ENCODE measurements at regions not wholly inside any gene's neighbourhood (a gene's known extent, or its start where the extent isn't known, plus 50 kb on each side); places are given as distances from the start of the nearest gene placed in this dataset.
A peak's percentile ranks its signal among the peaks of the same experiment; 100 is the strongest.

DNA sequence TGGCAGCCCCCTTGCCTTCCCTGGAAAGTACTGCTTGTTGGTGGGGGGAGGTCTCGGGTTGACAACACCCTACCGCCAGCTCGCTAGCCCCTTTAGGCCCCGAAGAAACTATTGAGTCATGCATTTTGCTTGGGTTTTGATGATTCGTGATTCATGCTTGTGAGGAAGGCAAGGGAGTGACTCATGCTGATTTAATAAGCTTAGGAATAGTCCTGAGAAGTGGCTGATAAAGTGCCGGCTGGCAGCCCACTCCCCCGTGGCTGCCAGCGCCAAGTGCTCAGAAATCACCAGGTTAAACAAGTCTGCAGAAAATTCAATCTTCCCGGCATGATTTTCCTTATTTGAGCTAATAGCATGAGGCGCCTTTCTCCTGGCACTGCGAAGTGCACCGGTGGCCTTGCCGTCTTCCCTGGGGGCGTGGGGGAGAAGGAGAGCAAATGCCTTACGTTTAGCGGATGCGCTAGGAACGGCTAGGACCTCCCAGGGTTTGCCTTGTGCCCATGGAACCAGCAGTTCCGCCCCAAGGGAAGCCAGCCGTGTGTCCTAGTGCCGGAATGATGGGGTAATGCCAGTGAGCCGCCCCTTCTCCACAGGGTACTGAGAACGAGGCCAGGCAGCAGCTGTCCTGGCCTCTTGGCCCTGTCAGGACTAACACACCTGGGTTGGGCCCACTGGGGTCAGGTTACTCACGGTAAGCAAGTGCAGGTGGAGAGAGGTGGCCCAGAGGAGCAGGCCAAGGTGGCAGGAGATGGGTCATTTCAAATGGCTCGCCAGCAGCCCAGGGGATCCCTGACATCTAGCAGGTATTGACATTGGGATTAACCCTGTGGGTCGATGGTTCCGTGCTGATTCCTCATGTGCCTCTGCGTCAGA is 151.9 kb downstream of the MACROH2A1 start:
- intact Hi-C loops (cut with DNase I), result no loop called here
- Histone ChIP-seq H3K4me1 (peaks cover 0 to 8% (median 0%) of the 10 kb centered on the region in 4 donors), H3K9me3 (no peaks in the 10 kb centered on the region), H3K36me3 (no peaks in the 10 kb centered on the region), H3K4me3 (no peak overlapping the region), H3K27ac (no peak overlapping the region), H3K27me3 (no peaks in the 10 kb centered on the region)
- TF ChIP-seq, protein P1, sequence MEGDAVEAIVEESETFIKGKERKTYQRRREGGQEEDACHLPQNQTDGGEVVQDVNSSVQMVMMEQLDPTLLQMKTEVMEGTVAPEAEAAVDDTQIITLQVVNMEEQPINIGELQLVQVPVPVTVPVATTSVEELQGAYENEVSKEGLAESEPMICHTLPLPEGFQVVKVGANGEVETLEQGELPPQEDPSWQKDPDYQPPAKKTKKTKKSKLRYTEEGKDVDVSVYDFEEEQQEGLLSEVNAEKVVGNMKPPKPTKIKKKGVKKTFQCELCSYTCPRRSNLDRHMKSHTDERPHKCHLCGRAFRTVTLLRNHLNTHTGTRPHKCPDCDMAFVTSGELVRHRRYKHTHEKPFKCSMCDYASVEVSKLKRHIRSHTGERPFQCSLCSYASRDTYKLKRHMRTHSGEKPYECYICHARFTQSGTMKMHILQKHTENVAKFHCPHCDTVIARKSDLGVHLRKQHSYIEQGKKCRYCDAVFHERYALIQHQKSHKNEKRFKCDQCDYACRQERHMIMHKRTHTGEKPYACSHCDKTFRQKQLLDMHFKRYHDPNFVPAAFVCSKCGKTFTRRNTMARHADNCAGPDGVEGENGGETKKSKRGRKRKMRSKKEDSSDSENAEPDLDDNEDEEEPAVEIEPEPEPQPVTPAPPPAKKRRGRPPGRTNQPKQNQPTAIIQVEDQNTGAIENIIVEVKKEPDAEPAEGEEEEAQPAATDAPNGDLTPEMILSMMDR (IDR thresholded peaks at IDR 0.05), result no peak
- no peak for TF ChIP-seq POLR2A (IDR thresholded peaks at IDR 0.05)
- DNase-seq (peak in 1 of 3 donors; percentile 28), ATAC-seq (no peak)
- WGBS (ENCODE audit: insufficient coverage, low coverage, low lambda C conversion rate, missing lambda C conversion rate), result 64% methylated on average over 10 of the region's 28 CpGs

DNA sequence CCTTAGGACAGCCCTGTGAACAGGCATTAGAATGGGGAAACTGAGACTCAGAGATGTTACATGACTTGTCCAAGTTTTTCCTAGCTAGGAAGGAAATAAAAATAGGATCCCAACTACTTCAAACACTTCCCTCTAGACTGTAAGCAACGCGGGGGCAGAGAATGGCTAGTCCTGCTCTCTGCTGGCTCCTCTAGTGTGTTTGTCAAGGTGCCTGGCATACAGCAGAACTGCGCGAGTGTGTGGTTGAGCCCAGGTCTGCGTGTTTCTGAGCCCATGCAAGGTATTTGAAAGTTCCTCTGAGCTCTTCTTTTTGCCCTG is 152.5 kb downstream of the MACROH2A1 start:
- TF ChIP-seq POLR2A (IDR thresholded peaks at IDR 0.05), result no peak
- Histone ChIP-seq H3K27me3 (no peaks in the 10 kb centered on the region), H3K4me1 (peaks cover 0 to 8% (median 0%) of the 10 kb centered on the region in 4 donors), H3K4me3 (no peak overlapping the region), H3K36me3 (no peaks in the 10 kb centered on the region), H3K9me3 (no peaks in the 10 kb centered on the region), H3K27ac (no peak overlapping the region)
- no peak for DNase-seq
- no peak for ATAC-seq
- intact Hi-C loops (cut with DNase I), result no loop called here
- no CpG with 5 or more reads among the region's 5 CpGs for WGBS (ENCODE audit: insufficient coverage, low coverage, low lambda C conversion rate, missing lambda C conversion rate)

DNA sequence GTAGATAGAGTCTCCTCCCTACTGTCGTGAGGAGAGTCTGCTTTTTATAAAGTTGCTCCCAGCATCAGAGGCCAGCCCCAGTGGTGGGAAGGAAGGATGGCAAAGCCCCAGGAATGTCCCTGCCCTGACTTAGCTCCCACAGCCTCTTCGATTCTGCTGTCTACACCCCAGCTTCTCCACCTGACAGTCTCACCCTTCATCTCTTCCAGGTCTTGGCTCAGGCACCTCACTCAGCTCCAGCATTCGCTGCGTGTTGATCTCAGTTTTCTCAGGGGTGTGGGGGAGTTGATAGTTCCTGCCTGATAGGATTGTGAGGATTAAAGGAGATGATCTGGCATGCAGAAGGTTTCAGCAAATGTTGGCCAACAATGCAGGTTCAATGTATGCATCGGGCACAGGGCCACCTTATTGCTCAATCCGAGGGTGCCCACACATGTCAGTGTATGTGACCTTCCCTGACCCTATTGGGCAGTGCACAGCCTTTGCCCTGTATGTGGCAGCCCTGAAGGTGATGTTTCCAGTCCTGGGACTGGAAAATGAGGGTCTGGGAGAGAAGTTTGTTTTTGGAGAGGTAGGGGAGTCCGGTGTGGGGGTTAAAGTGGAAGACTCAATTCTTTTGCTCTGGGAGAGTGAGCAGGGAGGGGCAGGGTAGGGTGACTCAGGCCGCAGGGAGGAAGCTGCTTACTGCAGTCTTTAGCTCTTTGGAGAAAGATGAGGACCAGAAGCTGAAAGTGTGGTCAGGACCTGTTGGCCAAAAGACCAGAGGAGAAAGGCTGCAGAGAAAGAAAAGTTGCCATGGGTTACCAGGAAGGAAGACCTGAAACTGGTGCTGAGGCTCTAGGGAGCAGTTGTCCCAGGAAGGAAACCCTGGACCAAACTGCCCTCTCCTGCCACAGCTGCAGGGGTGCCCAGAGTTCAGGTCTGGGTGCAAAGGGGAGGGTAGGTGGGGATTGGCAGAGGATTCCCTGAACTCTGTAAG is 153.2 kb downstream of the MACROH2A1 start:
- Histone ChIP-seq H3K27ac (no peak overlapping the region), H3K27me3 (no peaks in the 10 kb centered on the region), H3K4me1 (peaks cover 0 to 8% (median 0%) of the 10 kb centered on the region in 4 donors), H3K9me3 (no peaks in the 10 kb centered on the region), H3K4me3 (no peak overlapping the region), H3K36me3 (no peaks in the 10 kb centered on the region)
- no peak for TF ChIP-seq POLR2A (IDR thresholded peaks at IDR 0.05)
- TF ChIP-seq, protein P1 (IDR thresholded peaks at IDR 0.05), result no peak
- 47% methylated on average over 7 of the region's 8 CpGs for WGBS (ENCODE audit: insufficient coverage, low coverage, low lambda C conversion rate, missing lambda C conversion rate)
- ATAC-seq (peak in 3 of 4 donors; percentile 17 to 88 (median 26)), DNase-seq (peak in 1 of 3 donors; percentile 28)
- intact Hi-C loops (cut with DNase I), result no loop called here

DNA sequence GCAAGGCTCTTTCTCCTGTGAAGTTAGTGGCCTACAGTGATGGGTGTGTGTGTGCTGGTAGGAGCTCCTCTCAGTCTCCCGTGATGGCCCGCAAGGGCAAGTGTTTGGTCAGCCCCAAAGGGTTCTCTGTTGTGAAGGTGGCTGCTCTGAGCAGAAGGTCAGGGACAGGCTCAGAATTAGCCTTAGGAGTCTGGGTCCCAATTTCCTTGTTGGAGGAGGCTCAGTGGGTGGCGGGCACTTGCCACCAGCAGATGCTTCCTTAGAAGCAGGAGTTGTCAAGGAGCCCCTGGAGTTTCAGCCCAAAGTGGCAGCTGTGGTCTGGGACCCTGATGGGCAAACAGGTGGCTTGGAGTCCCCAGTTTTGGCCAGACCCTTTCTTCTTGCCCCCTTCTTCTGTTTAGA is 154.4 kb downstream of the MACROH2A1 start:
- no CpG with 5 or more reads among the region's 3 CpGs for WGBS (ENCODE audit: insufficient coverage, low coverage, low lambda C conversion rate, missing lambda C conversion rate)
- H3K4me3 ChIP-seq, result no peak overlapping the region
- no peaks in the 10 kb centered on the region for H3K9me3 ChIP-seq
- H3K36me3 ChIP-seq, result no peaks in the 10 kb centered on the region
- DNase-seq (peak in 1 of 3 donors; percentile 19), ATAC-seq (no peak)
- intact Hi-C loops (cut with DNase I), result no loop called here
- TF ChIP-seq, protein P1 (IDR thresholded peaks at IDR 0.05), result no peak
- no peak for TF ChIP-seq POLR2A (IDR thresholded peaks at IDR 0.05)
- H3K27ac ChIP-seq, result no peak overlapping the region
- H3K4me1 ChIP-seq, result peaks cover 0 to 8% (median 0%) of the 10 kb centered on the region in 4 donors
- no peaks in the 10 kb centered on the region for H3K27me3 ChIP-seq

Data from right lobe of liver (tissue), 6 donors.